ENCODE measurements at regions not wholly inside any gene's neighbourhood (a gene's known extent, or its start where the extent isn't known, plus 50 kb on each side); places are given as distances from the start of the nearest gene placed in this dataset.
"Not testable (repeated sequence)": the region's sequence is repeated elsewhere in the genome, so short reads cannot be mapped to it uniquely, and the experiment has no call there.

DNA sequence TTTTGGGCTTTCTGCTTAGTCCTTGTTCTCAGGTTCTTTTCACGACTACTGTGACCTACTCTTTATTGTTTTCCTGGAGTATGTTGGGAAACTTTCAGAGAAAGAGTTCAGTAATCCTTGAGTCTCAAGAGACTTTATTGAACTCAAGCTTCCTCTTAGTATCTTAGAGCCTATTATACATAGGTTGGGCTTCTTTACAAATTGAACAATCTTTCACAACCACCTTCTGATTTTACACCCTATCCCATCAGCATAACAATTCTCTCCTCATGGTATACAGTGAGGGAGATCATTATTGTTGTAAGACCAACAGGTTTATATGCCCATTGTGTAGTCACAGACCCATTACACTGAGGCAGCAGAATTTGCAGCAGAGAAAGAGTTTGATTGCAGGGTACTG lies 193.2 kb upstream of the IGF1 start:
- CTCF ChIA-PET, result no interaction called here
- H3K4me1 Mint-ChIP-seq, result no peaks in the 10 kb centered on the region
- no peak overlapping the region for H3K4me3 Mint-ChIP-seq
- no peak overlapping the region for H3K27ac Mint-ChIP-seq
- no peak for DNase-seq
- POLR2A ChIA-PET, result no interaction called here
- no peaks in the 10 kb centered on the region for H3K36me3 Mint-ChIP-seq (ENCODE audit: low read depth)
- H3K27me3 Mint-ChIP-seq, result no peaks in the 10 kb centered on the region
- H3K9me3 Mint-ChIP-seq, result no peaks in the 10 kb centered on the region

DNA sequence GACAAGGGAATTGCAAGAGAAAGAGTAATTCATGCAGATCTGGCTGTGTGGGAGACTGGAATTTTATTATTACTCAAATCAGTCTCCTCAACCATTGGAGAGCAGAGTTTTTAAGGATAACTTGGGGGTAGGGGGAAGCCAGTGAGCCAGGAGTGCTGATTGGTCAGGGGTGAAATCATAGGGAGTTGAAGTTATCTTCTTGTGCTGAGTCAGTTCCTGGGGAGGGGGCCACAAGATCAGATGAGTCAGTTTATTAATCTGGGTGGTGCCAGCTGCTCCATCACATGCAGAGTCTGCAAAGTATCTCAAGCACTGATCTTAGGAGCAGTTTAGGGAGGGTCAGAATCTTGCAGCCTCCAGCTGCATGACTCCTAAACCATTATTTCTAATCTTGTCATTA lies 191.8 kb upstream of the IGF1 start:
- H3K4me1 Mint-ChIP-seq; H3K36me3 Mint-ChIP-seq (ENCODE audit: low read depth); POLR2A ChIA-PET; DNase-seq; H3K27me3 Mint-ChIP-seq; H3K9me3 Mint-ChIP-seq; H3K4me3 Mint-ChIP-seq; H3K27ac Mint-ChIP-seq; CTCF ChIA-PET: not testable (repeated sequence)

DNA sequence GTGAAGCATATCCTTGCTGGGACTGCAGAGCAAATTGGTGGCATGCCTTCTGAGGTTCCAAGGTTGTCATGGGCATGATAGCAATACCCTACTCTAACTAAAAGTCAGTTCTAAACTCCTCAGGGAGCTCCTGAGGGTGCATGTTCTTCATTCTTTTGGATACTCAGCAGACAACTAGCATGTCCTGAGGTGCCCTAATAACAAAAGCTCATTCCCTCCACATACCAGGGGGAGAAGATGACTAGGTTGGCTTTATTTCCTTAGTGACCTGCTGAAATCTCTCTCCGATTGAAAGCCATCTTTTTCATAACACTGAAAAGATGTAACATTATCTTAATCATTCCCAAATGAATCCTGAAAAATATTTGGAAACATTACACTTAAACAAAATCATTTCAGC lies 188.7 kb upstream of the IGF1 start:
- H3K27ac Mint-ChIP-seq, result no peak overlapping the region
- peaks cover 7% of the 10 kb centered on the region for H3K27me3 Mint-ChIP-seq
- POLR2A ChIA-PET, result no interaction called here
- H3K4me1 Mint-ChIP-seq, result no peaks in the 10 kb centered on the region
- CTCF ChIA-PET, result no interaction called here
- no peak for DNase-seq
- no peaks in the 10 kb centered on the region for H3K9me3 Mint-ChIP-seq
- no peak overlapping the region for H3K4me3 Mint-ChIP-seq
- no peaks in the 10 kb centered on the region for H3K36me3 Mint-ChIP-seq (ENCODE audit: low read depth)

DNA sequence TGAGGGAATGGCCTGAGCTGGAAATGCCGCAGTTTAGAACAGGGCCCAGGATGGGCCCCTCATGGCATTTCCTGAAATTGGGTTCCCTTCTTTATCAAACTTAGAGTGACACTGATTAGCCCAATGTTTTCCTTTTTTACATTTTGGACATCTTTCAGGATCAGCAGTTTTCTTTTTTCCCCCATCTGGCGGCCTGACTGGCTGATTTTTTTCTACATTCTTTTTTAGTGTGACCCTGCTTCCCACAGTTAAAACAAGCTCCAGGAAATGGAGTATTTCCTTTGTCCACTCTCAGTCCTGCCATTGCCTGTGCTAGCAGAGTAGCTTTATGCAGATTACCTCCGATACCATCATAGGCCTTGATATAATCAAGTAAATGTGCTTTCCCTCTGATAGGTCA lies 185.8 kb upstream of the IGF1 start:
- H3K27me3 Mint-ChIP-seq; H3K27ac Mint-ChIP-seq; CTCF ChIA-PET; DNase-seq; H3K4me1 Mint-ChIP-seq; H3K4me3 Mint-ChIP-seq; H3K9me3 Mint-ChIP-seq; POLR2A ChIA-PET; H3K36me3 Mint-ChIP-seq (ENCODE audit: low read depth): not testable (repeated sequence)

DNA sequence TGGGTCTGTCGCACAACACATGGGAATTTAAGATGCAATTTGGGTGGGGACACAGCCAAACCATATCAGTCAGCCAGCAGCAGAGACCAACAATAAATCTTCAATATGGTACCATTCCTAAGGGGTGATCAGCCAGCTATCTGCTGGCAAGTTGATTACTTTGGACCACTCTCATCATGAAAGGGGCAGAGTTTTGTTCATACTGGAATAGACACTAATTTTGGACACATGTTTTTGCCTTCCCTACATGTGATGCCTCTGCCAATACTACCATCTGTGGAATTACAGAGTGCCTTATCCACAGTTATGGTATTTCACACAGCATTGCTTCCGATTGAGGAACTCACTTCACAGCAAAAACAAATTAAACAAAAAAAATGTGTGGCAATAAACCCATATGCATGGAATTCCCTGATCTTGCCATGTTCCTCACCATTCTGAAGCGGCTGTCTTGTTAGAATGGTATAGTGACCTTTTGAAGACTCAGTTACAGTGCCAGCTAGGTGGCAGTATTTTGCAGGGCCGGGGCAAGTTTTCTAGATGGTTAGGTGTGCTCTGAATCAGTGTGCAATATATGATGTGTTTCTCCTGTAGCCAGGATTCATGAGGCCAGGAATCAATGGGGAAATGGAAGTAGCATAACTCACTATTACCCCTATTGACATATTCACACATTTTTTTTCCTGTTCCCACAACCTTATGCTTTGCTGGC lies 179.0 kb upstream of the IGF1 start:
- Mint-ChIP-seq H3K4me3 (no peak overlapping the region), H3K36me3 (ENCODE audit: low read depth) (no peaks in the 10 kb centered on the region), H3K4me1 (no peaks in the 10 kb centered on the region), H3K9me3 (peaks cover 11% of the 10 kb centered on the region), H3K27ac (no peak overlapping the region), H3K27me3 (no peaks in the 10 kb centered on the region)
- ChIA-PET CTCF (no interaction called here), POLR2A (no interaction called here)
- DNase-seq, result no peak

DNA sequence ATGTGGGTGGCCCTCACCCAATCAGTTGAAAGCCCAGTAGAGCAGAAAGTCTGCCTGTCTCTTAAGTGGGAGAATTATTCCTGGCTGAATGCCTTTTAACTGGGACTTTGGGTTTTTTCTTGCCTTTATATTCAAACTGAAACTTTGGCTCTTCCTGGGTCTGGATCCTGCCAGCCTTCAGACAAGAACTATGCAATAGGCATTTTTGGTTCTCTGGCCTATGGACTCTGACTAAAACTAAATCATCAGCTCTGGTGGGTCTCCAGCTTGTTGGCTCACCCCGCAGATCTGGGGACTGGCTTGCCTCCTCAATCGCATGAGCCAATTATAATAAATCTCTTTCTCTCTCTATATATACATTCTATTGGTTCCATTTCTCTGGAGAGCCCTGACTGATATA lies 173.0 kb upstream of the IGF1 start:
- no peaks in the 10 kb centered on the region for H3K27me3 Mint-ChIP-seq
- no peak overlapping the region for H3K27ac Mint-ChIP-seq
- ChIA-PET CTCF (no interaction called here), POLR2A (no interaction called here)
- no peak for DNase-seq
- H3K4me3 Mint-ChIP-seq, result no peak overlapping the region
- H3K36me3 Mint-ChIP-seq (ENCODE audit: low read depth), result no peaks in the 10 kb centered on the region
- H3K4me1 Mint-ChIP-seq, result no peaks in the 10 kb centered on the region
- peaks cover 9% of the 10 kb centered on the region for H3K9me3 Mint-ChIP-seq

DNA sequence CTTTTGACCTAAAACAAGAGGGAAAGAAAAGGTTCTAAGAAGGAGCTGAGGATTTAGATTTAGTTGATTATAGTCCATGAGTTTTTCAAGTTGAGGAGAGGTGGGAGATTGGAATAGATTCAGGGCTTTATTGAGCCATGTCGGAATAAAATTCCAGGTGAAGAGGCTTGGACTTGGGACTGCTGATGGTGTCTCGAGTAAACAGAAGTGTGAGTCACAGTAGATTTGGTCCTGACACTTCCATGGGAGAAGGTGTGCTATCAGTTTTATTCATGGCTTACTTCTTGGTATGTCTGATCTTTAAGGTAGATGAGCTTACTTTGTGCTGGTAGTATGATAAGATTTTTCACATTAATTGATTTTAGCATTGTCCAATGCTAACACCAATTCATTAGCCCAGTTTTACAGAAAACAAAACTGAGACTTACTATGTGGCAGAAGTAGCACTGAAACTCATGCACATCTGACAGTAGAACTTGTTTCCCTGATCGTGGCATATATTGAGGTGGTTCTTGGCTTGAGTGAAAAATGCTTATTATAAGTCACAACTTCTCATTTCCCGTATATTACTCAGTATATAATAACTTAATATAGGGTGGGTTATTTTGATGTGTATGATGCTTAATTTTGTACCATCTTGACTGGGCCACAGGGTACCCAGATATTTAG lies 172.4 kb upstream of the IGF1 start:
- Mint-ChIP-seq H3K4me1 (no peaks in the 10 kb centered on the region), H3K36me3 (ENCODE audit: low read depth) (no peaks in the 10 kb centered on the region), H3K27ac (no peak overlapping the region), H3K9me3 (peaks cover 8% of the 10 kb centered on the region), H3K27me3 (no peaks in the 10 kb centered on the region), H3K4me3 (no peak overlapping the region)
- POLR2A ChIA-PET, result no interaction called here
- DNase-seq, result no peak
- CTCF ChIA-PET, result no interaction called here

DNA sequence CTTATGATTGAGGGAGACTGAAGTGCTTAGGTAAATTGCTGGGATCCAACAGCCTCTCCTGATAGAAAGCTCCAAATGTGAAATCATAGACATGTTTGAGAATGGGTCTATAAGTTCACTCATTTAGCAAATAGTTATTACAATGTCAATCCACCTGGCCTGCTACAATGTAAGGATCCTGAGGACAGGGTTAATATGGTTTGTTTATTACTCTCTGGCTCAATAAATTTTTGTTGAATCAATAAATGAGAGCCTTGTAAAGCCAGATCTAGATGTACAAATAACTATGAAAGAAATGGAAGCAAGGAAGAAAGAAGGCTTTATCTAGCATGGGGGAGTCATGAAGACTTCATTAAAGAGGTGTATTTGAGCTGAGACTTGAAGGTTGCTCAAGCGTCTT lies 165.6 kb upstream of the IGF1 start:
- ChIA-PET POLR2A (no interaction called here), CTCF (no interaction called here)
- Mint-ChIP-seq H3K27ac (no peak overlapping the region), H3K9me3 (peaks cover 3% of the 10 kb centered on the region), H3K4me1 (no peaks in the 10 kb centered on the region), H3K4me3 (no peak overlapping the region), H3K36me3 (ENCODE audit: low read depth) (no peaks in the 10 kb centered on the region), H3K27me3 (no peaks in the 10 kb centered on the region)
- DNase-seq, result no peak

DNA sequence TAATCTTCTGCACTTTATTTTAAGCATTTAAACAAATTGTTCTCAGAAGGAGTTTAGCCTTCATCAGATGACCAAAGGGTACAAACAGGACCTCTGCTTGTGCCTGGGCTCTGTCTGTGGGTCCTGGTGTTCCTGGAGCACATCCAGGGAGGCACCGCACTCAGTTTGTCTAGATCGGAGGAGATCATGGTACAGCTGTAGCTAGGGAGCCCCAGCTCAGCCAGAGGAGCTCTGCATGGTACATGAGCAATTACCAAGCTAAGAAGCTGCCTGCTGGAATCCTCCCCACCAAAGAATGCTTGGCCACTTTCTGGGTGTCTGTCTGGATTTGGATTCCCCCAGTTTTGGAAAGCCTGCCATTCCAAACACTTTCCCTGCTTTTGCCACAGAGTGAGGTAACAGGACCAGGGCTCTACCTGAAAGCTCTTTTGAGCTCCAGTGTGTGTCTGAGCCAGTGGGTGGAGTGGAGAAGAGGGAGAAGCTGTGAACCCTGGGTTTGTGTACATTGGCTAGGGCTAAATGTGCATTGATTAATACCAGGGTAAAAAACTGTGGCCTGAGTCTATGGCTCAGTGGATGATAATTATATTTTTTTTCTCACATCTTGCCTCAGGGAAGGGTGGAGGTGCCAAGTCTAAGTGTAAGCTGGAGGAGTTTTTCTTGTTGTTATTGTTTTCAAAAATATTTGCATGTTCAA lies 163.7 kb upstream of the IGF1 start:
- no peak overlapping the region for H3K27ac Mint-ChIP-seq
- CTCF ChIA-PET, result no interaction called here
- peaks cover 3% of the 10 kb centered on the region for H3K9me3 Mint-ChIP-seq
- no peaks in the 10 kb centered on the region for H3K36me3 Mint-ChIP-seq (ENCODE audit: low read depth)
- DNase-seq, result no peak
- H3K4me1 Mint-ChIP-seq, result no peaks in the 10 kb centered on the region
- H3K4me3 Mint-ChIP-seq, result no peak overlapping the region
- no peaks in the 10 kb centered on the region for H3K27me3 Mint-ChIP-seq
- POLR2A ChIA-PET, result no interaction called here

DNA sequence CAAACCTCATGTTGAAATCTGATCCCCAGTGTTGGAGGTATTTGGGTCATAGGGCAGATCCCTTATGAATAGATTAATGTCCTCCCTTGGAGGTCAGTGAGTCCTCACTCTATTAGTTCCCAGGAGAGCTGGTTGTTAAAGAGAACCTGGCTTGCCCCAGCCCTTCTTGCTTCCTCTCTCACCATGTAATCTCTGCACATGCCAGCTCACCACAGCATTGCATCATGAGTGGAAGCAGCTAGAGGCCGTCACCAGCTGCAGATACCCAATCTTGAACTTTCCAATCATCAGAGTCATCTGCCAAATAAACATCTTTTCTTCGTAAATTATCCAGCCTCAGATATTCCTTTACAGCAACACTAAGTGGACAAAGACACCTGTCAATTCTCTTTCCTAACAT lies 161.8 kb upstream of the IGF1 start:
- H3K9me3 Mint-ChIP-seq, result peaks cover 3% of the 10 kb centered on the region
- no peaks in the 10 kb centered on the region for H3K4me1 Mint-ChIP-seq
- DNase-seq, result no peak
- H3K27me3 Mint-ChIP-seq, result no peaks in the 10 kb centered on the region
- ChIA-PET CTCF (interaction anchor here (0.9 kb wide), 1 partner anchor 60 kb away, joined by 3 read pairs; no protein-coding TSS in a partner anchor), POLR2A (no interaction called here)
- H3K4me3 Mint-ChIP-seq, result no peak overlapping the region
- no peak overlapping the region for H3K27ac Mint-ChIP-seq
- H3K36me3 Mint-ChIP-seq (ENCODE audit: low read depth), result no peaks in the 10 kb centered on the region

DNA sequence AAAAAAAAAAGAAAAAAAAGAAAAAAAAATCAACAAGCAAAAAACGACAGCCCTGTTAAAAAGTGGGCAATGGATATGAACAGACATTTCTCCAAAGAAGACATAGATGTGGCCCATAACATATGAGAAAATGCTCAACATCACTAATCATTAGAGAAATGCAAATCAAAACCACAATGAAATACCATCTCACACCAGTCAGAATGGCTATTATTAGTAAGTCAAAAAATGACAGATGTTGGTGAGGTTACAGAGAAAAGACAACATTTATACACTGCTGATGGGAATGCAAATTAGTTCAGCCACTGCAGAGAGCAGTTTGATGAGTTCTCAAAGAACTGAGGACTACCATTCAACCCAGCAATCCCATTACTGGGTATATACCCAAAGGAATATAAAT lies 160.3 kb upstream of the IGF1 start:
- H3K36me3 Mint-ChIP-seq (ENCODE audit: low read depth); DNase-seq; CTCF ChIA-PET; POLR2A ChIA-PET; H3K9me3 Mint-ChIP-seq; H3K4me1 Mint-ChIP-seq; H3K27me3 Mint-ChIP-seq; H3K4me3 Mint-ChIP-seq; H3K27ac Mint-ChIP-seq: not testable (repeated sequence)

DNA sequence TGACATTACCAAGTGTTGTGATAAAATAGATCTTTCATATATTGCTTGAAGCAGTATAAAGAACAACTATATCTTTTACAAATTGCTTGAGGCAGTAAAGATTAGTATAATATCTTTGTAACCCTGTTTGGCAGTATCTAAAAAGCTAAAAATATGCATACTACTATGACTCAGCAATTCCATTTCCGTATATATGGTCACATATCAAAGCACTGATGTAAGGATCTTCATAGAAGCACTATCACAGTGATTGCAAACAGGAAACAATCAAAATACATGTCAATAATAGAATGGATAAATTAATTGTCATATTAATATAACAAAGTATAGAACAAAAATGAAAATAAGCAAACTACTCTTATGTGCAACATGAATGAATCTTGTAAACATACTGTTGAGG lies 158.4 kb upstream of the IGF1 start:
- H3K4me3 Mint-ChIP-seq, result no peak overlapping the region
- CTCF ChIA-PET, result no interaction called here
- DNase-seq, result no peak
- H3K27ac Mint-ChIP-seq, result no peak overlapping the region
- no peaks in the 10 kb centered on the region for H3K36me3 Mint-ChIP-seq (ENCODE audit: low read depth)
- H3K9me3 Mint-ChIP-seq, result peaks cover 3% of the 10 kb centered on the region
- no peaks in the 10 kb centered on the region for H3K27me3 Mint-ChIP-seq
- POLR2A ChIA-PET, result no interaction called here
- no peaks in the 10 kb centered on the region for H3K4me1 Mint-ChIP-seq

DNA sequence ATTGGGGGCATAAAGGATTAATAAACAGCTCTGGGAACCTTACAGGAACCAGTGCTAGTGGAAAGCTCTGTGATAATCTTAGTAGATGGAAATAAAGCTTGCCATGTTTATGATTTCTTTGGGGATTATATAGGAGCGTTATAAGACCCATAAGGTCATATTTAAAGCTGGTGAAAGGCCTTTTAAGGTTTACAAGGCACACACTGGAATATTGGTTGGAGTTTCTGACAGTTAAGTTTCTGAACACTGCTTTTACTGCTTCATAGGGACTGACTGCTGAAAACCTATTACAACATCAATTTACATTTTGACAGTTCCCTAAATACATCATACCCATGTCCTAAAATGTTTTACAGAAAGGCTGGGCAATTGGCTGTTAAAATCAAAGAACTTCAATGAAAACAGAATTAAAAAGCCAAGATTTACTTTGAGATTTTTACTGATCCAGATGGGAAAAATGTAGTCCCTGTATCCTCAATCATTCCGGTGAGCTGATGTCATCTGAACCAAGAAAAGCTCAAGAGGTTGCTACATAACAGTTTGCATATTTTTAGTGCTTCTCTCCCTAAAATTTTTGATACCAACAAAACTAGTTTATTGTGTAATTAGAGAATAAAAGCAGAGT lies 153.7 kb upstream of the IGF1 start:
- CTCF ChIA-PET, result no interaction called here

DNA sequence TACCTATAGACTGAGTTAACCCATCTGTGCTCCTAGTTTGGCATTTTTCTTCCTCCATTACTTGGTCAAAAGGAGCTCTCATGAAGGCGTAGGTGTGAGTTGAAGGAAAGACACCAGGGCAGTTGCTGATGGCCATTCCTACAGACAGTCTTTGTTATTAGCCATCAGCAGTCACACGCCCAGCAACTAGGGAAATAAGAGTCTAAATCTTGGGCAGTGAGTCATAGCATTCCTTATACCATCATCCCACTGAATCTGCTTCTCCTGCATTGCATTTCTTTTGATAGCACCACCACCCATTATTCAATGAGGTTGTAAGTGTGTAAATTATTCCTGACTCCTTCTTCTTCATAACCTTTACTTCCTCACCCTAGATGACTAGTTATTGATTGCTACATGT lies 150.9 kb upstream of the IGF1 start:
- Mint-ChIP-seq H3K4me3 (no peak overlapping the region), H3K4me1 (no peaks in the 10 kb centered on the region), H3K36me3 (ENCODE audit: low read depth) (no peaks in the 10 kb centered on the region), H3K27me3 (no peaks in the 10 kb centered on the region), H3K27ac (no peak overlapping the region), H3K9me3 (peaks cover 6% of the 10 kb centered on the region)
- CTCF ChIA-PET, result no interaction called here
- POLR2A ChIA-PET, result no interaction called here
- no peak for DNase-seq

More for the DNA sequence above, 153.7 kb upstream of the IGF1 start:
- Mint-ChIP-seq H3K27ac (no peak overlapping the region), H3K9me3 (no peaks in the 10 kb centered on the region), H3K27me3 (no peaks in the 10 kb centered on the region), H3K36me3 (ENCODE audit: low read depth) (no peaks in the 10 kb centered on the region), H3K4me3 (no peak overlapping the region), H3K4me1 (no peaks in the 10 kb centered on the region)
- DNase-seq, result no peak
- POLR2A ChIA-PET, result no interaction called here
